CD14-positive monocyte (primary cell): ENCODE measurements at regions not wholly inside any gene's neighbourhood (a gene's known extent, or its start where the extent isn't known, plus 50 kb on each side); places are given as distances from the start of the nearest gene placed in this dataset.
"Not testable (repeated sequence)": the region's sequence is repeated elsewhere in the genome, so short reads cannot be mapped to it uniquely, and the experiment has no call there.

Source experiments
- DNase-seq, 3 donors: peaks; one replicate each; pipeline ENCODE4 v3.0.0-alpha.2; 2011 to 2022
- H2AFZ ChIP-seq: 2 replicates; pipeline ENCODE4 v1.6.0; 2012; ENCODE audit warnings: mild to moderate bottlenecking, low read depth, low read length, inconsistent platforms; ENCODE audit not compliant: insufficient read depth, poor library complexity, severe bottlenecking
- H3K27ac ChIP-seq, 2 donors: 1 replicate in 1 of 2; 2 replicates in 1 of 2; pipeline ENCODE4 v1.5.1; 2012 to 2013; ENCODE audit warnings: low read length in 2 of 2, control low read depth in 1 of 2, inconsistent platforms in 1 of 2, low read depth in 1 of 2, mild to moderate bottlenecking in 1 of 2
- H3K27me3 ChIP-seq, 2 donors: one replicate each; pipeline versions ENCODE4 v1.6.0 to v1.6.1; 2011 to 2013; ENCODE audit warnings: low read length in 2 of 2; ENCODE audit not compliant: control insufficient read depth in 2 of 2, insufficient read depth in 2 of 2
- H3K36me3 ChIP-seq, 2 donors: replicated peaks in 1 of 2; 1 replicate in 1 of 2; 2 replicates in 1 of 2; pipeline versions ENCODE4 v1.5.1 to v1.6.1; 2012 to 2013; ENCODE audit warnings: low read length in 2 of 2, control low read depth in 1 of 2, inconsistent platforms in 1 of 2, mild to moderate bottlenecking in 1 of 2; ENCODE audit not compliant: insufficient read depth in 2 of 2, control insufficient read depth in 1 of 2
- H3K4me1 ChIP-seq, 2 donors: 1 replicate in 1 of 2; 2 replicates in 1 of 2; pipeline versions ENCODE4 v1.5.1 to v1.6.1; 2012 to 2013; ENCODE audit warnings: low read length in 2 of 2, control low read depth in 1 of 2, inconsistent platforms in 1 of 2, mild to moderate bottlenecking in 1 of 2, moderate library complexity in 1 of 2; ENCODE audit not compliant: insufficient read depth in 2 of 2, control insufficient read depth in 1 of 2
- H3K4me2 ChIP-seq: replicated peaks from 2 replicates; pipeline ENCODE3; 2012; ENCODE audit warnings: low read length, moderate library complexity, mild to moderate bottlenecking; ENCODE audit not compliant: poor library complexity, severe bottlenecking; ENCODE audit errors: extremely low read depth
- H3K4me3 ChIP-seq, 3 experiments: fragments of 200-600 bp in 1 of 3; sonication (generic) in 1 of 3; replicated peaks in 1 of 3; 1 replicate in 2 of 3; 2 replicates in 1 of 3; pipeline ENCODE4 v1.5.1; 2011 to 2013; ENCODE audit warnings: low read length in 3 of 3, mild to moderate bottlenecking in 3 of 3, control low read depth in 2 of 3, low read depth in 2 of 3, inconsistent platforms in 1 of 3, moderate library complexity in 1 of 3
- H3K79me2 ChIP-seq: 2 replicates; pipeline ENCODE4 v1.6.0; 2012; ENCODE audit warnings: mild to moderate bottlenecking, control low read depth, inconsistent platforms, low read length, moderate library complexity; ENCODE audit not compliant: insufficient read depth
- H3K9ac ChIP-seq: 2 replicates; pipeline ENCODE4 v1.6.0; 2017; ENCODE audit warnings: low read length, mild to moderate bottlenecking; ENCODE audit not compliant: insufficient read depth, poor library complexity, severe bottlenecking
- H3K9me3 ChIP-seq, 2 donors: replicated peaks in 1 of 2; 1 replicate in 1 of 2; 2 replicates in 1 of 2; pipeline versions ENCODE4 v1.5.1 to v1.6.1; 2012 to 2013; ENCODE audit warnings: low read length in 2 of 2, control low read depth in 1 of 2; ENCODE audit not compliant: control insufficient read depth in 1 of 2, insufficient read depth in 1 of 2
- H4K20me1 ChIP-seq: 2 replicates; pipeline ENCODE4 v1.6.0; 2012; ENCODE audit warnings: mild to moderate bottlenecking, low read length, control low read depth, moderate library complexity; ENCODE audit not compliant: insufficient read depth
- H3K27ac Mint-ChIP-seq, 7 donors: one replicate each; pipeline ENCODE4 v1.8.0; 2020; ENCODE audit warnings: mild to moderate bottlenecking in 7 of 7, mixed read lengths in 7 of 7, moderate library complexity in 6 of 7, inconsistent platforms in 2 of 7
- H3K27me3 Mint-ChIP-seq, 3 donors: one replicate each; pipeline ENCODE4 v1.8.0; 2021 to 2022; ENCODE audit warnings: low read depth in 3 of 3, mild to moderate bottlenecking in 3 of 3, mixed read lengths in 3 of 3, moderate library complexity in 3 of 3, inconsistent platforms in 1 of 3
- H3K36me3 Mint-ChIP-seq, 2 donors: one replicate each; pipeline ENCODE4 v1.8.0; 2020; ENCODE audit warnings: mixed read lengths in 2 of 2, inconsistent platforms in 1 of 2, mild to moderate bottlenecking in 1 of 2
- H3K4me1 Mint-ChIP-seq: one replicate; pipeline ENCODE4 v1.8.0; 2020; ENCODE audit warnings: mild to moderate bottlenecking, mixed read lengths
- H3K4me3 Mint-ChIP-seq, 2 donors: one replicate each; pipeline ENCODE4 v1.8.0; 2020; ENCODE audit warnings: mild to moderate bottlenecking in 2 of 2, mixed read lengths in 2 of 2, moderate library complexity in 1 of 2
- H3K9me3 Mint-ChIP-seq, 7 donors: one replicate each; pipeline ENCODE4 v1.8.0; 2020 to 2022; ENCODE audit warnings: mixed read lengths in 7 of 7, mild to moderate bottlenecking in 6 of 7, moderate library complexity in 6 of 7, inconsistent platforms in 2 of 7
- WGBS: methylation state at CpG from one replicate; pipeline ENCODE4 v1.1.5; 2013; ENCODE audit warnings: missing lambda C conversion rate; ENCODE audit not compliant: insufficient coverage; 5-methylcytosine and 5-hydroxymethylcytosine counted together
- intact Hi-C, 2 donors: fragments of 100-400 bp; cut with micrococcal nuclease; formaldehyde crosslinking; loops; one replicate each; pipeline versions ENCODE4 v1.15.0 to v1.15.1; 2023

- DNase-seq, H3K36me3 Mint-ChIP-seq, H3K79me2 ChIP-seq, H4K20me1 ChIP-seq, intact Hi-C loops, H3K36me3 ChIP-seq, H3K4me2 ChIP-seq, H3K4me3 ChIP-seq, H3K4me3 Mint-ChIP-seq, H3K27ac ChIP-seq, H3K4me1 ChIP-seq, H3K27me3 ChIP-seq, H3K4me1 Mint-ChIP-seq, H3K27ac Mint-ChIP-seq, H3K27me3 Mint-ChIP-seq, H3K9me3 Mint-ChIP-seq, H2AFZ ChIP-seq, H3K9me3 ChIP-seq, H3K9ac ChIP-seq: not testable (repeated sequence)
- no CpG with 5 or more reads among the region's 1 CpG for WGBS
Observed at GRCh38 chr13:52213920-52214319, 54.5 kb upstream of the NEK3 start.

- H3K4me1 Mint-ChIP-seq, H3K79me2 ChIP-seq, H2AFZ ChIP-seq, H4K20me1 ChIP-seq, H3K4me2 ChIP-seq, H3K4me3 ChIP-seq, H3K27me3 Mint-ChIP-seq, H3K9me3 Mint-ChIP-seq, H3K27ac ChIP-seq, H3K27me3 ChIP-seq, DNase-seq, H3K4me3 Mint-ChIP-seq, H3K9ac ChIP-seq, H3K36me3 ChIP-seq, H3K36me3 Mint-ChIP-seq, intact Hi-C loops, H3K27ac Mint-ChIP-seq, H3K4me1 ChIP-seq, H3K9me3 ChIP-seq: not testable (repeated sequence)
- no CpG with 5 or more reads among the region's 1 CpG for WGBS
Observed at GRCh38 chr13:52212886-52213285, 53.5 kb upstream of the NEK3 start.

- H3K27ac ChIP-seq, H3K27ac Mint-ChIP-seq, H3K36me3 Mint-ChIP-seq, H3K4me2 ChIP-seq, H3K4me3 Mint-ChIP-seq, H3K79me2 ChIP-seq, H3K9me3 ChIP-seq, H2AFZ ChIP-seq, H3K4me3 ChIP-seq, H4K20me1 ChIP-seq, H3K4me1 ChIP-seq, H3K27me3 ChIP-seq, H3K9me3 Mint-ChIP-seq, intact Hi-C loops, H3K9ac ChIP-seq, H3K36me3 ChIP-seq, H3K27me3 Mint-ChIP-seq, H3K4me1 Mint-ChIP-seq, DNase-seq: not testable (repeated sequence)
- no CpG with 5 or more reads among the region's 6 CpGs for WGBS
Observed at GRCh38 chr13:52211416-52211776, 52.0 kb upstream of the NEK3 start.

GRCh38 chr13:52210564-52211415 lies 51.4 kb upstream of the NEK3 start:
- H3K27ac ChIP-seq, H3K36me3 ChIP-seq, H2AFZ ChIP-seq, H3K4me3 ChIP-seq, H3K9me3 ChIP-seq, H3K79me2 ChIP-seq, H3K27me3 Mint-ChIP-seq, intact Hi-C loops, H3K9ac ChIP-seq, DNase-seq, H3K36me3 Mint-ChIP-seq, H3K9me3 Mint-ChIP-seq, H3K4me2 ChIP-seq, H3K4me1 Mint-ChIP-seq, H4K20me1 ChIP-seq, H3K4me1 ChIP-seq, H3K27ac Mint-ChIP-seq, H3K27me3 ChIP-seq, H3K4me3 Mint-ChIP-seq: not testable (repeated sequence)
- WGBS = no CpG with 5 or more reads among the region's 7 CpGs
